ENCODE measurements at regions not wholly inside any gene's neighbourhood (a gene's known extent, or its start where the extent isn't known, plus 50 kb on each side); places are given as distances from the start of the nearest gene placed in this dataset.

DNA sequence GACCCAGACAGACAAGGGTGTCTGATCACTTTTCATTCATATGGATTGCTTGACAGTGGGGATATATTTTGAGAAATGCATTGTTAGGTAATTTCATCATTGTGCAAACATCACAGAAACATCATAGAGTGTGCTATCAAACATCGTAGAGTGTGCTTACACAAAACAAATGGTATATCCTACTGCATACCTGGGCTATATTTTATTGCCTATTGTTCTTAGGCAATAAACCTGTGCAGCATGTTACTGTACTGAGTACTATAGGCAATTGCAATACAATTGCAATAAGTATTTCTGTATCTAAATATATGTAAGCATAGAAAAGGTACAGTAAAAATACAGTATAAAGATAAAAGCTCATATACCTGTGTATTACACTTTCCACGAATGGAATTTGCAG, 319.1 kb downstream of the KIF20B start:
- Histone ChIP-seq H3K4me3 (ENCODE audit: insufficient read depth, low read depth, low read length) (no peak overlapping the region), H4K20me1 (ENCODE audit: insufficient read depth, low read length) (no peaks in the 10 kb centered on the region), H3K36me3 (ENCODE audit: insufficient read depth, low read length) (no peaks in the 10 kb centered on the region), H3K9me3 (ENCODE audit: insufficient read depth, low read depth, low read length) (no peaks in the 10 kb centered on the region), H3K4me2 (ENCODE audit: low read length) (no peak overlapping the region), H3K79me2 (ENCODE audit: insufficient read depth, low read length) (no peaks in the 10 kb centered on the region), H3K27me3 (ENCODE audit: insufficient read depth, low read length) (no peaks in the 10 kb centered on the region), H3K4me1 (ENCODE audit: insufficient read depth, low read length) (no peaks in the 10 kb centered on the region), H2AFZ (ENCODE audit: low read depth, low read length) (no peak overlapping the region), H3K27ac (ENCODE audit: low read depth, low read length) (no peak overlapping the region), H3K9ac (ENCODE audit: low read length) (no peak overlapping the region)
- Mint-ChIP-seq H3K9me3 (ENCODE audit: unreplicated experiment) (no peaks in the 10 kb centered on the region), H3K4me3 (ENCODE audit: unreplicated experiment) (no peak overlapping the region), H3K27ac (ENCODE audit: unreplicated experiment) (no peak overlapping the region), H3K4me1 (ENCODE audit: low read depth, unreplicated experiment) (no peaks in the 10 kb centered on the region), H3K27me3 (ENCODE audit: low read depth, unreplicated experiment) (no peaks in the 10 kb centered on the region), H3K36me3 (ENCODE audit: low read depth, unreplicated experiment) (no peaks in the 10 kb centered on the region)
- FAIRE-seq (no peak), DNase-seq (ENCODE audit: low read depth) (no peak)
- TF ChIP-seq CTCF (IDR thresholded peaks at IDR 0.05; ENCODE audit: insufficient read depth, low read depth, low read length): no peak
- TF ChIP-seq EZH2 (IDR thresholded peaks at IDR 0.05; ENCODE audit: insufficient read depth, low read length): no peak

DNA sequence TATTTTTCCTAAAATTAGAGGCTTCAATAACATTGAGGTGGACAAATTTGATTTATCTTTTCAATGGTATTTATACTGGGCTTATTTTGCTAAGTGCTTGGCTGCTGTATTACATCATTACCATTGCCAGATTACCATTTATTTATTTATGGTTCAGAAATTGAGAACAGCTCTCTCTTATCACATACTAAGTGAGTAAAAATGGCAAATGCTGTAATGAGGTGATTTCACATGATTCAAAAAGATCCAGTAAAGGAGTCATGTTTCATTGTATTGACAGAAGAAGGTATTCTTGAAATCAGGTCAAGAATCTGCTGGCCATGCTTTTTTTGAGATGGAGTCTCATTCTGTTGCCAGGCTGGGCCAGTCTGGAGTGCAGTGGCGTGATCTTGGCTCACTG, 322.6 kb downstream of the KIF20B start:
- Mint-ChIP-seq H3K4me3 (ENCODE audit: unreplicated experiment) (no peak overlapping the region), H3K27ac (ENCODE audit: unreplicated experiment) (no peak overlapping the region), H3K27me3 (ENCODE audit: low read depth, unreplicated experiment) (no peaks in the 10 kb centered on the region), H3K9me3 (ENCODE audit: unreplicated experiment) (no peaks in the 10 kb centered on the region), H3K36me3 (ENCODE audit: low read depth, unreplicated experiment) (no peaks in the 10 kb centered on the region), H3K4me1 (ENCODE audit: low read depth, unreplicated experiment) (no peaks in the 10 kb centered on the region)
- no peaks in the 10 kb centered on the region for H4K20me1 ChIP-seq (ENCODE audit: insufficient read depth, low read length)
- no peaks in the 10 kb centered on the region for H3K27me3 ChIP-seq (ENCODE audit: insufficient read depth, low read length)
- H2AFZ ChIP-seq (ENCODE audit: low read depth, low read length): no peak overlapping the region
- H3K27ac ChIP-seq (ENCODE audit: low read depth, low read length): no peak overlapping the region
- no peak overlapping the region for H3K4me3 ChIP-seq (ENCODE audit: insufficient read depth, low read depth, low read length)
- peak; percentile 50 for DNase-seq (ENCODE audit: low read depth)
- no peaks in the 10 kb centered on the region for H3K36me3 ChIP-seq (ENCODE audit: insufficient read depth, low read length)
- H3K79me2 ChIP-seq (ENCODE audit: insufficient read depth, low read length): no peaks in the 10 kb centered on the region
- TF ChIP-seq CTCF (IDR thresholded peaks at IDR 0.05; ENCODE audit: insufficient read depth, low read depth, low read length) (no peak), EZH2 (IDR thresholded peaks at IDR 0.05; ENCODE audit: insufficient read depth, low read length) (no peak)
- FAIRE-seq: no peak
- H3K4me2 ChIP-seq (ENCODE audit: low read length): no peak overlapping the region
- no peak overlapping the region for H3K9ac ChIP-seq (ENCODE audit: low read length)
- no peaks in the 10 kb centered on the region for H3K9me3 ChIP-seq (ENCODE audit: insufficient read depth, low read depth, low read length)
- H3K4me1 ChIP-seq (ENCODE audit: insufficient read depth, low read length): no peaks in the 10 kb centered on the region

DNA sequence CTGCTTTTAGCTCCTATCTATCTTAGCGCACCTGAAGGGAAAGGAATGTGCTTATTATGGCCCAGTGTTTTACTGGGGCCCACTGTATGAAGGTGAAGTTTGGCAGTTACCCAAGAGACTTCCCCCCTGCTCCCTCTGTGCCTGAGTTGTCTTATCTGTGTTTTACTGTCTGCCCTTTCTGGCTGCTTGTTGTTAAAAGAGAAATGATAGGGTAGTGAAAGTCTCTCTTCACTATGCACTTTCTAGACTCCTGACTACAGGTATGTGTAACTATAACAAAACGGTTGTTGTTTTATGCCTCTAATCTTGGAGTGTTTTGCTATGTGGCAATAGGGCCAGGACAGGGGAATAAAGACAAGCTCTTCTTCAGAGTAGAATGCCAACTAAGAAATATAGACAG, 326.9 kb downstream of the KIF20B start:
- H3K27ac ChIP-seq (ENCODE audit: low read depth, low read length): no peak overlapping the region
- no peaks in the 10 kb centered on the region for H3K27me3 ChIP-seq (ENCODE audit: insufficient read depth, low read length)
- no peak overlapping the region for H3K4me2 ChIP-seq (ENCODE audit: low read length)
- no peaks in the 10 kb centered on the region for H3K4me1 ChIP-seq (ENCODE audit: insufficient read depth, low read length)
- H3K9me3 ChIP-seq (ENCODE audit: insufficient read depth, low read depth, low read length): no peaks in the 10 kb centered on the region
- no peak overlapping the region for H2AFZ ChIP-seq (ENCODE audit: low read depth, low read length)
- no peak overlapping the region for H3K9ac ChIP-seq (ENCODE audit: low read length)
- no peaks in the 10 kb centered on the region for H3K79me2 ChIP-seq (ENCODE audit: insufficient read depth, low read length)
- H4K20me1 ChIP-seq (ENCODE audit: insufficient read depth, low read length): no peaks in the 10 kb centered on the region
- H3K4me3 Mint-ChIP-seq (ENCODE audit: unreplicated experiment): no peak overlapping the region
- H3K36me3 ChIP-seq (ENCODE audit: insufficient read depth, low read length): no peaks in the 10 kb centered on the region
- H3K36me3 Mint-ChIP-seq (ENCODE audit: low read depth, unreplicated experiment): no peaks in the 10 kb centered on the region
- H3K27ac Mint-ChIP-seq (ENCODE audit: unreplicated experiment): no peak overlapping the region
- no peaks in the 10 kb centered on the region for H3K9me3 Mint-ChIP-seq (ENCODE audit: unreplicated experiment)
- no peak overlapping the region for H3K4me3 ChIP-seq (ENCODE audit: insufficient read depth, low read depth, low read length)
- DNase-seq (ENCODE audit: low read depth) (no peak), FAIRE-seq (no peak)
- H3K27me3 Mint-ChIP-seq (ENCODE audit: low read depth, unreplicated experiment): no peaks in the 10 kb centered on the region
- no peak for TF ChIP-seq CTCF (IDR thresholded peaks at IDR 0.05; ENCODE audit: insufficient read depth, low read depth, low read length)
- no peak for TF ChIP-seq EZH2 (IDR thresholded peaks at IDR 0.05; ENCODE audit: insufficient read depth, low read length)
- H3K4me1 Mint-ChIP-seq (ENCODE audit: low read depth, unreplicated experiment): no peaks in the 10 kb centered on the region
